ENCODE measurements at regions not wholly inside any gene's neighbourhood (a gene's known extent, or its start where the extent isn't known, plus 50 kb on each side); places are given as distances from the start of the nearest gene placed in this dataset.
"Not testable (repeated sequence)": the region's sequence is repeated elsewhere in the genome, so short reads cannot be mapped to it uniquely, and the experiment has no call there.

GRCh38 chr3:170651260-170651845, 65.5 kb upstream of the SLC7A14 start:
- DNase-seq (ENCODE audit: low read depth) = no peak

- DNase-seq (ENCODE audit: low read depth) = not testable (repeated sequence)
Observed at GRCh38 chr3:170650557-170650956, 64.7 kb upstream of the SLC7A14 start.

DNA sequence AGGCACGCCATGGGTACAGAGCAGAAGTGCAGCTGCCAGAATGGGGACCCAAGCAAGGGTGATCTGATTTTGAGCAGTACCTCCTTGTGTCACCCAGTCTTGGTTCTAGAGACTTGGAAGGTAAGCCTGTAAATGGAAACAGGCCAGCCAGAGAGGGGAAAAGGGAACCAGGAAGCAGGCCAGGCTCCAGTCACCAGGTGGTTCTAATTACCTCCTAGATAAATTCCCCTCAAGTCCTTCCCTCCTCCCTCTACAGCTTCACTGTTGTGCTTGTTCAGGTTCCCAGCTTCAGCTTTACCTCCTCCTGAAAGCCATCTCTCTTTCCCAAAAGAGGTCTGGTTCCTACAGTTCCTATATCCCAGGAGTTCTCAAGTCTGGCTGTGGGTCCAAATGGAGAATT, 58.8 kb upstream of the SLC7A14 start:
- DNase-seq (ENCODE audit: low read depth) = no peak

- DNase-seq (ENCODE audit: low read depth) = no peak
Observed at GRCh38 chr3:170643831-170644230, 58.0 kb upstream of the SLC7A14 start.

DNA sequence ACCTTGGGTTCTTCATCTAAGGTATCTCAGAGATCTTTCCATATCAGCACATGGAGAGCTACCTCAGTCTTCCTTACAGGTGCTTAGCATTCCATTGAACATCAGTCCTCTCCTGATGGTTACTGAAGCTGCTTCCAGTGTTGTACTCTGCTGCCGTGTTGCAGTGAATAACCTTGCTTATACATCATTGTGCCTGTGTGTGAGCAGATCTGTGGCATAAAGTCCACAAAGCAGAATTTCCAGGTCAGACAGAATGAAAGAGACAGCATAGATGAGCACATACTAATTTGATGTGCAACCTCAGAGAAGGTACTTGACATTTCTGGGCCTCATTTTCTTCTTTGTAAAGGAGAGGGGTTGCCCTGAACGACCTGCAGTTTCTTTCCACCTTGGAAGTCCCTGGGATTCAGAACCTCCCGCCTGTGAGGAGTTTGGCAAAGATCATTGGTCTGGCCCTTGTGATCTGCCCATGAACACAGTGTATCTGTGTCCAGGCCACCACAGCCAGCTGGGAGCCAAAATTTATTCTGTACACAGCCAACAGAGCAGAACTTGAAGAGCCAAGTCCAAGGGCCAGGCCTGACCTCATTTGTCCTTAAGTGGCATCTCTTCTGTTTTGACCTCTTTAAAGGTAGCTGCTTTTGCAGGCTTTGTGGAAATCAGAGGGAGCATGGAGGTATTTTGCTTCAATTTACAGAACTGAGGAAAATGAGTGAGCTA, 57.2 kb upstream of the SLC7A14 start:
- no peak for DNase-seq (ENCODE audit: low read depth)

- DNase-seq (ENCODE audit: low read depth) = no peak
Observed at GRCh38 chr3:170641510-170642236, 55.8 kb upstream of the SLC7A14 start.

DNA sequence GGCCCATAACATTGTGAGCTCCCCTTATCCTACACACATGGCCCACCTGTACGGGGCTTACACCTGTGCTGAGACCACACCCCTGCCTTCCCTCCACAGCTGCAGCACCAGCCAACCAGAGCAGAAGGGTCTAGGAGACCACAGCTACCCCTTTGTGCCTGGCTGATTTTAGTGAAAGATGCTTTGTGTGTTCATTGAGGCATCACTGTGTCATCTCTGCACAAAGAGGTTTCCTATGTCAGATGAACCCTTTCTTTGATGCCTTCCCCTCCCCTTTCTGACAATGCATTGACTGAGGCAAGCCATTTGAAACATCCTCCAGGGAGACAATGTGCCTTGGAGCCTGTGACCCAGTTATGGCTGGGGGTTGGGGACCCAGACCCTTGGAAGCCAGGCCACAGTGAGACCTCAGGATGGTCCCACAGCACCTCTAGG, 54.9 kb upstream of the SLC7A14 start:
- no peak for DNase-seq (ENCODE audit: low read depth)

GRCh38 chr3:170638988-170639387, 53.1 kb upstream of the SLC7A14 start:
- DNase-seq (ENCODE audit: low read depth) = no peak

DNA sequence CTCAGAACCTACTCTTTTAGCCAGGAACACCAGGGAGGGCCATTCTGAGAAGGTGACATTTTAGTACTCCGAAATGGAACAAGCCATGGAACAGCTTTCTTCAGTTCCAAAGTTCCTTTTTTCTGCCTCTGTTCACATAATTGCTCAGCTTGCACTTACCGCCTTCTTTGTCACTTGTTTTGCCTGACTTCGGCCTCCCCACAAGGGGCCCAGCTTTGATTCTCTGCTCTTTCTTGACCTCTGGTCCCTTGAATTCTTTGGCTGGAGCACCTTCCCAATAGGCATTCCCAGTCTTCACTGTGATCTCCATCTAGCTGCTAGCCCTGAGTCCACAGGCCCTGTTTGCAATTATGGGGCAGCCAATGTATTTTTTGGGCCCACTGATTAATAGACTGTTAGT, 51.4 kb upstream of the SLC7A14 start:
- DNase-seq (ENCODE audit: low read depth) = no peak

DNA sequence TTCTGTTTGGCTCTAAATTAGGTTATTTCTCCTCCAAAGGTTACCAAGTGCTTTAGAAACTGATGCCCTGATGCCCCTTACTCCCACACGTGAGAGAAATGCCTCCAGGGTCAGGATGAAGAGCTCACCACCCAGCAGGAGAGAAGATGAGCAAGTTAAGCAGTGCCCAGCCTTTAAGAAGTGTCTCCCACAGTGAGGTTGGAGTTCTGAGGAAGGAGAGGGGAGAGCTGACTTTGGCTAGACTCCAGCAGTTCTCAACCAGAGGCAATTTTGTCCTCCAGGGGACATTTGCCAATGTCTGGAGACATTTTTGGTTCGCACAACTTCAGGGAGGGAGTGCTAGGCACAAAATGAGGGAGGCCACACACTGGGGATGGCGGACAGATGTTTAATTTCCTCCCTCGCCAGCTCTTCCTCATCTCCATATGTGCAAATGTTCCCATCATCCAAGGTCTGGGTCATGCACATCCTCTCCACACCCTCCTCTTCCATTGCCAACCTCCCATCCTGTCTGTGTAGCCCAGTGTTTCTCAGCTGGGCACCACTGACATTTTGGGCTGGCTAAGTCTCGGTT, 50.6 kb upstream of the SLC7A14 start:
- no peak for DNase-seq (ENCODE audit: low read depth)

Data from CMK (cell line).